ENCODE measurements at regions not wholly inside any gene's neighbourhood (a gene's known extent, or its start where the extent isn't known, plus 50 kb on each side); places are given as distances from the start of the nearest gene placed in this dataset.

- no peak for DNase-seq (ENCODE audit: low read depth in 2 of 2)
These were observed 60.1 kb downstream of the NABP1 start for GRCh38 chr2:191738003-191738402.

GRCh38 chr2:191738667-191739066 lies 60.7 kb downstream of the NABP1 start:
- no peak for DNase-seq (ENCODE audit: low read depth in 2 of 2)

GRCh38 chr2:191739194-191739593 lies 61.3 kb downstream of the NABP1 start:
- no peak for DNase-seq (ENCODE audit: low read depth in 2 of 2)

GRCh38 chr2:191740016-191740419 lies 62.1 kb downstream of the NABP1 start:
- DNase-seq (ENCODE audit: low read depth in 2 of 2), result peak in 1 of 2 donors; percentile 7

GRCh38 chr2:191740759-191741158 lies 62.8 kb downstream of the NABP1 start:
- no peak for DNase-seq (ENCODE audit: low read depth in 2 of 2)

GRCh38 chr2:191746346-191747169 lies 68.6 kb downstream of the NABP1 start:
- DNase-seq (ENCODE audit: low read depth in 2 of 2), result no peak

- DNase-seq (ENCODE audit: low read depth in 2 of 2), result no peak
These were observed 69.2 kb downstream of the NABP1 start for GRCh38 chr2:191747170-191747530.

- no peak for DNase-seq (ENCODE audit: low read depth in 2 of 2)
These were observed 70.1 kb downstream of the NABP1 start for GRCh38 chr2:191748059-191748461.

GRCh38 chr2:191748528-191749180 lies 70.7 kb downstream of the NABP1 start:
- no peak for DNase-seq (ENCODE audit: low read depth in 2 of 2)

GRCh38 chr2:191749181-191749540 lies 71.2 kb downstream of the NABP1 start:
- no peak for DNase-seq (ENCODE audit: low read depth in 2 of 2)

GRCh38 chr2:191754103-191754502 lies 76.2 kb downstream of the NABP1 start:
- no peak for DNase-seq (ENCODE audit: low read depth in 2 of 2)

- DNase-seq (ENCODE audit: low read depth in 2 of 2), result no peak
These were observed 78.8 kb downstream of the NABP1 start for GRCh38 chr2:191756761-191757160.

GRCh38 chr2:191757208-191757607 lies 79.3 kb downstream of the NABP1 start:
- DNase-seq (ENCODE audit: low read depth in 2 of 2), result no peak

- DNase-seq (ENCODE audit: low read depth in 2 of 2), result peak; percentile 4 to 27
These were observed 80.9 kb downstream of the NABP1 start for GRCh38 chr2:191758518-191759507.

- no peak for DNase-seq (ENCODE audit: low read depth in 2 of 2)
These were observed 81.7 kb downstream of the NABP1 start for GRCh38 chr2:191759680-191760079.

- DNase-seq (ENCODE audit: low read depth in 2 of 2), result no peak
These were observed 82.8 kb downstream of the NABP1 start for GRCh38 chr2:191760655-191761262.

- DNase-seq (ENCODE audit: low read depth in 2 of 2), result no peak
These were observed 73.8 kb downstream of the CAVIN2 start for GRCh38 chr2:191773136-191773535.

GRCh38 chr2:191777351-191777750 lies 69.5 kb downstream of the CAVIN2 start:
- DNase-seq (ENCODE audit: low read depth in 2 of 2), result no peak

- no peak for DNase-seq (ENCODE audit: low read depth in 2 of 2)
These were observed 68.8 kb downstream of the CAVIN2 start for GRCh38 chr2:191778041-191778440.

GRCh38 chr2:191782351-191782750 lies 64.5 kb downstream of the CAVIN2 start:
- DNase-seq (ENCODE audit: low read depth in 2 of 2), result no peak

- no peak for DNase-seq (ENCODE audit: low read depth in 2 of 2)
These were observed 63.5 kb downstream of the CAVIN2 start for GRCh38 chr2:191783416-191783815.
